K562 (cell line): ENCODE measurements at regions not wholly inside any gene's neighbourhood (a gene's known extent, or its start where the extent isn't known, plus 50 kb on each side); places are given as distances from the start of the nearest gene placed in this dataset.

ENCODE experiments used
- EZH2 ChIP-seq: IDR thresholded peaks from 2 replicates; pipeline ENCODE4 v1.6.1; 2012; ENCODE audit warnings: low read depth, mild to moderate bottlenecking, inconsistent platforms, low read length, borderline replicate concordance
- GABPA ChIP-seq: fragments of 200-800 bp; sonication (Bioruptor generic); conservative IDR thresholded peaks from 2 replicates; pipeline ENCODE4 v1.6.1; 2016; ENCODE audit warnings: low read depth, missing genetic modification characterization, missing compliant biosample characterization
- ZC3H4 ChIP-seq: sonication (generic); formaldehyde crosslinking; IDR thresholded peaks from 2 replicates; pipeline ENCODE4 v1.9.0; 2021; ENCODE audit warnings: missing genetic modification reagents, borderline replicate concordance
- TF ChIP-seq, protein P1 (sequence below), 3 experiments: IDR thresholded peaks in 2 of 3; conservative IDR thresholded peaks in 1 of 3; 2 replicates each; pipeline ENCODE4 v1.5.1; 2011 to 2012; ENCODE audit warnings: low read length in 3 of 3, mild to moderate bottlenecking in 3 of 3, control low read depth in 2 of 3, improper control_type of control experiment in 1 of 3, inconsistent platforms in 1 of 3, low read depth in 1 of 3, mixed read lengths in 1 of 3, moderate library complexity in 1 of 3; ENCODE audit not compliant: insufficient read depth in 2 of 3
- TF ChIP-seq, protein P2 (sequence below): fragments of 250-450 bp; sonication (Bioruptor Pico); IDR thresholded peaks from 2 replicates; pipeline ENCODE4 v1.5.0; 2021; ENCODE audit warnings: mild to moderate bottlenecking, borderline replicate concordance

DNA sequence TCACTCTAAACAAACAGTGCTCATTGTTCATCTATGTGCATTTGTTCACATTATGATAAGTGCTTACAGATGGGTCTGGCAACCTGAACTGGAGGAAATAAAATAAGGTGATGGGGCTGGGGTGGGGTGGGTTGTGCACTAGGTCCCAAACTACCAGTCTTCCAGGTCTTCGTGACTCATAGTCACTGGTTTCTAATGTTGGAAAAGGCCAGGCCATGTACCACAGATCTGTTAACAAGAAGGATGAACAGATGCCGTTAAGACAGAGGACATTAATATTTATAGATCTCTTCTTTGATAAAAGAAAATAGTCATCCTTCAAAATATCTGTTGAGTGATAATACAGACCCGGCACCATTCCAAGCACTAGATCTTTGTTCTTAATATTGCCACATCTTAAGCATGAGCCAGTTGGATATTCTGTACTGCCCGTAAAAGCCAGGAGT is 71.4 kb upstream of the STARD4 start:
- TF ChIP-seq, protein P1, sequence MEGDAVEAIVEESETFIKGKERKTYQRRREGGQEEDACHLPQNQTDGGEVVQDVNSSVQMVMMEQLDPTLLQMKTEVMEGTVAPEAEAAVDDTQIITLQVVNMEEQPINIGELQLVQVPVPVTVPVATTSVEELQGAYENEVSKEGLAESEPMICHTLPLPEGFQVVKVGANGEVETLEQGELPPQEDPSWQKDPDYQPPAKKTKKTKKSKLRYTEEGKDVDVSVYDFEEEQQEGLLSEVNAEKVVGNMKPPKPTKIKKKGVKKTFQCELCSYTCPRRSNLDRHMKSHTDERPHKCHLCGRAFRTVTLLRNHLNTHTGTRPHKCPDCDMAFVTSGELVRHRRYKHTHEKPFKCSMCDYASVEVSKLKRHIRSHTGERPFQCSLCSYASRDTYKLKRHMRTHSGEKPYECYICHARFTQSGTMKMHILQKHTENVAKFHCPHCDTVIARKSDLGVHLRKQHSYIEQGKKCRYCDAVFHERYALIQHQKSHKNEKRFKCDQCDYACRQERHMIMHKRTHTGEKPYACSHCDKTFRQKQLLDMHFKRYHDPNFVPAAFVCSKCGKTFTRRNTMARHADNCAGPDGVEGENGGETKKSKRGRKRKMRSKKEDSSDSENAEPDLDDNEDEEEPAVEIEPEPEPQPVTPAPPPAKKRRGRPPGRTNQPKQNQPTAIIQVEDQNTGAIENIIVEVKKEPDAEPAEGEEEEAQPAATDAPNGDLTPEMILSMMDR (IDR thresholded peaks at IDR 0.05 in 2 of 3, conservative IDR thresholded peaks at IDR 0.05 in 1 of 3; ENCODE audit: insufficient read depth in 2 of 3, low read depth in 1 of 3, low read length in 3 of 3) = no peak
- TF ChIP-seq, protein P2, sequence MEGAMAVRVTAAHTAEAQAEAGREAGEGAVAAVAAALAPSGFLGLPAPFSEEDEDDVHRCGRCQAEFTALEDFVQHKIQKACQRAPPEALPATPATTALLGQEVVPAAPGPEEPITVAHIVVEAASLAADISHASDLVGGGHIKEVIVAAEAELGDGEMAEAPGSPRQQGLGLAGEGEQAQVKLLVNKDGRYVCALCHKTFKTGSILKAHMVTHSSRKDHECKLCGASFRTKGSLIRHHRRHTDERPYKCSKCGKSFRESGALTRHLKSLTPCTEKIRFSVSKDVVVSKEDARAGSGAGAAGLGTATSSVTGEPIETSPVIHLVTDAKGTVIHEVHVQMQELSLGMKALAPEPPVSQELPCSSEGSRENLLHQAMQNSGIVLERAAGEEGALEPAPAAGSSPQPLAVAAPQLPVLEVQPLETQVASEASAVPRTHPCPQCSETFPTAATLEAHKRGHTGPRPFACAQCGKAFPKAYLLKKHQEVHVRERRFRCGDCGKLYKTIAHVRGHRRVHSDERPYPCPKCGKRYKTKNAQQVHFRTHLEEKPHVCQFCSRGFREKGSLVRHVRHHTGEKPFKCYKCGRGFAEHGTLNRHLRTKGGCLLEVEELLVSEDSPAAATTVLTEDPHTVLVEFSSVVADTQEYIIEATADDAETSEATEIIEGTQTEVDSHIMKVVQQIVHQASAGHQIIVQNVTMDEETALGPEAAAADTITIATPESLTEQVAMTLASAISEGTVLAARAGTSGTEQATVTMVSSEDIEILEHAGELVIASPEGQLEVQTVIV (CRISPR knock-in tag) = no peak
- no peak for TF ChIP-seq EZH2
- no peak for TF ChIP-seq ZC3H4 (CRISPR knock-in tag)
- TF ChIP-seq GABPA (tag) = no peak
